A673 (cell line): ENCODE measurements at regions not wholly inside any gene's neighbourhood (a gene's known extent, or its start where the extent isn't known, plus 50 kb on each side); places are given as distances from the start of the nearest gene placed in this dataset.

Experiments
- CTCF ChIP-seq: fragments of 300-800, 200-600 bp; sonication (generic); conservative IDR thresholded peaks from 2 replicates; pipeline ENCODE4 v1.5.1; 2017; ENCODE audit warnings: low read depth, mild to moderate bottlenecking, antibody characterized with exemption, low read length, moderate library complexity, mixed read lengths
- EZH2 ChIP-seq: fragments of 200-600 bp; sonication (generic); IDR thresholded peaks from 2 replicates; pipeline ENCODE4 v1.6.1; 2017; ENCODE audit warnings: borderline replicate concordance, low read depth, mild to moderate bottlenecking, mixed read lengths, antibody characterized with exemption, low read length; ENCODE audit not compliant: poor library complexity, severe bottlenecking

DNA sequence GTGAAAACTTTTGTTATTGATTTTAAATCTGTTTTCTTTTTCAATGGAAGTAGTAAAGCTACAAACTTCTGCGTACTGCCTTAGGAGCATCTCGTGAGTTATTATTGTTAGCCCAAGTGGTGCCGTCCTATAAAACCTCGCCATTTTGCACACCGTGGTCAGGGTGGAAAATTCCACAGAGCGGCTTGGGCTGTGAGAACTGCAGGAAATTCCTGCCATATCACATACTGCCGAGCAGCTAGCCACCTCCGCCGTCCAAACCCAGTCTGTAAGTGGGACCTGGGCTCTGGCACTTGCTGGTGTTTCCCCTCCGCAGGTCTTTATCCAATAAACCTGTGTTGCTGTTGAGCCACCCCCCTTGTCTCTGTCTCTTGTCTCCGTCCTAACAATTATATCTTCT, 88.0 kb upstream of the POU2AF2 start:
- TF ChIP-seq CTCF, result no peak
- TF ChIP-seq EZH2, result no peak
